ENCODE measurements at regions not wholly inside any gene's neighbourhood (a gene's known extent, or its start where the extent isn't known, plus 50 kb on each side); places are given as distances from the start of the nearest gene placed in this dataset.

DNA sequence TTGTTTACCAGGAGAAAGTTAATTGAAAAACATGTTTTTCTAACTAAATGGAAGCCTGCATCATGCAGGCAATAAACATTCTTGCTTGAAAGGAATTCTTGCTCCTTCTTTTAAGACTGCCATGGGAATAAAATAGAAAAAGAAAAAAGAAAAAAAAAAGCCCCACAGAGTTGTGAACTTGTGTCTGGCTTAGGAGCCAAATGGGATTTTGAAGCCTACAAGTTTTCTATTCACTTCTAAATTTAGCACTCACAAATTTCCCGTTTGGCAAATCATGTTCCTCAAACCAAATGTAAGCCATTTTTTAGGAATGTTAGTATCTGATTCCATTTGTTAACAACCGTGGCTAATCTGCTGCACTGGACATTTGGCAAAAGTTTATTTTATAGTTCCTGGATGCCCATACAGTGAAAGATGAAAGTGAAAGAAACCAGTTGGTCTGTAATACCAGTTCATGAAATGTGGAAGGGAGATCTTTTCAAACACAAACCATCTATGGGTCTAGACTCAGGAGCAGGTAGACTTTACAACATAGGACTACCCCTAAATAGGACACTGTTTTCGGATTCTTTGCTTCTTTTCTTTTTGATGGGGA, 133.8 kb upstream of the GMNC start:
- no peak for DNase-seq (ENCODE audit: low read depth)
- no peak overlapping the region for H3K4me3 ChIP-seq (ENCODE audit: low read depth, low read length)
- TF ChIP-seq POLR2A (IDR thresholded peaks at IDR 0.05; ENCODE audit: extremely low read depth, insufficient read length) (no peak), MYC (IDR thresholded peaks at IDR 0.05; ENCODE audit: low read depth, low read length) (no peak)
- TF ChIP-seq, protein P1, sequence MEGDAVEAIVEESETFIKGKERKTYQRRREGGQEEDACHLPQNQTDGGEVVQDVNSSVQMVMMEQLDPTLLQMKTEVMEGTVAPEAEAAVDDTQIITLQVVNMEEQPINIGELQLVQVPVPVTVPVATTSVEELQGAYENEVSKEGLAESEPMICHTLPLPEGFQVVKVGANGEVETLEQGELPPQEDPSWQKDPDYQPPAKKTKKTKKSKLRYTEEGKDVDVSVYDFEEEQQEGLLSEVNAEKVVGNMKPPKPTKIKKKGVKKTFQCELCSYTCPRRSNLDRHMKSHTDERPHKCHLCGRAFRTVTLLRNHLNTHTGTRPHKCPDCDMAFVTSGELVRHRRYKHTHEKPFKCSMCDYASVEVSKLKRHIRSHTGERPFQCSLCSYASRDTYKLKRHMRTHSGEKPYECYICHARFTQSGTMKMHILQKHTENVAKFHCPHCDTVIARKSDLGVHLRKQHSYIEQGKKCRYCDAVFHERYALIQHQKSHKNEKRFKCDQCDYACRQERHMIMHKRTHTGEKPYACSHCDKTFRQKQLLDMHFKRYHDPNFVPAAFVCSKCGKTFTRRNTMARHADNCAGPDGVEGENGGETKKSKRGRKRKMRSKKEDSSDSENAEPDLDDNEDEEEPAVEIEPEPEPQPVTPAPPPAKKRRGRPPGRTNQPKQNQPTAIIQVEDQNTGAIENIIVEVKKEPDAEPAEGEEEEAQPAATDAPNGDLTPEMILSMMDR (IDR thresholded peaks at IDR 0.05; ENCODE audit: low read depth, low read length): no peak
- TF ChIP-seq, protein P2, sequence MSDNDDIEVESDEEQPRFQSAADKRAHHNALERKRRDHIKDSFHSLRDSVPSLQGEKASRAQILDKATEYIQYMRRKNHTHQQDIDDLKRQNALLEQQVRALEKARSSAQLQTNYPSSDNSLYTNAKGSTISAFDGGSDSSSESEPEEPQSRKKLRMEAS (IDR thresholded peaks at IDR 0.05; ENCODE audit: low read depth, low read length): no peak

DNA sequence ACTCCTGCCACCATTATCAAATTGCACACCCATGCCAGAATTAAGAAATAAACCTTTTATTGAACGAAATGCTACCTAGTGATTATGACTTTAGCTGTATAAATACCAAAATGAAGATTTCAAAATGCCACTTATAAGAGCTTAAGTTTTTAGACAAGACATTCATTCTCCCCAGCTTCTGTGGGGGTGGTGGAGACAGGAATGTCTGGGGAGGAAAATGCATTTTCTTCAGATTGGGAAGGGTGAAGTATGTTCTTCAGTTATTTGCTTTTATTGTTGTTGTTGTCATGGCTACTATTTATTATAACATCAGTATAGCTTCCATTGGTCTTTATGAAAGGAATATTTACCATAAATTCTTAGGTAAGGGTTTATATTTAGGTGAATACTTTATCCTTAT, 132.7 kb upstream of the GMNC start:
- no peak for DNase-seq (ENCODE audit: low read depth)
- TF ChIP-seq, protein P1 (IDR thresholded peaks at IDR 0.05; ENCODE audit: low read depth, low read length): no peak
- TF ChIP-seq, protein P2 (IDR thresholded peaks at IDR 0.05; ENCODE audit: low read depth, low read length): no peak
- TF ChIP-seq MYC (IDR thresholded peaks at IDR 0.05; ENCODE audit: low read depth, low read length) (no peak), POLR2A (IDR thresholded peaks at IDR 0.05; ENCODE audit: extremely low read depth, insufficient read length) (no peak)
- no peak overlapping the region for H3K4me3 ChIP-seq (ENCODE audit: low read depth, low read length)

DNA sequence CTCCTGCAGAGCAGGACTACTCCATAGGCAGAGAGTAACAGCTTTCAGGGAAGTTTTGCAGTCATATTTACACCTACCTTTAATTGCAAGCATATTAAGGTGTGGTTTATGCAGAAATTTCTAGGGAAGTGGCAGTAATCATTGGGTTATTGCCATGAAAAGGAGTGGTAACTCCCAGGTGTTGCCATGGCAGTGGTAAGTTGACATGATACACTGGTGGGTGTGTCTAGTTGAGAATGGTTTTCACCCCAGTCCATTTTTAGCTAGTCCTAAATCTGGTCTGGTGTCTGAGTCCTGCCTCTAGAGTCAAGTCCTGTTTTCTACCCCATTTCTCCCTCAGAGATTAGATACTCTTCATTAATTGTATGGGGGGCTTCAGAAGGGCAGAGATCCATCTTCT, 128.4 kb upstream of the GMNC start:
- no peak for DNase-seq (ENCODE audit: low read depth)
- TF ChIP-seq, protein P1 (IDR thresholded peaks at IDR 0.05; ENCODE audit: low read depth, low read length): no peak
- TF ChIP-seq, protein P2 (IDR thresholded peaks at IDR 0.05; ENCODE audit: low read depth, low read length): no peak
- TF ChIP-seq POLR2A (IDR thresholded peaks at IDR 0.05; ENCODE audit: extremely low read depth, insufficient read length) (no peak), MYC (IDR thresholded peaks at IDR 0.05; ENCODE audit: low read depth, low read length) (no peak)
- H3K4me3 ChIP-seq (ENCODE audit: low read depth, low read length): no peak overlapping the region

DNA sequence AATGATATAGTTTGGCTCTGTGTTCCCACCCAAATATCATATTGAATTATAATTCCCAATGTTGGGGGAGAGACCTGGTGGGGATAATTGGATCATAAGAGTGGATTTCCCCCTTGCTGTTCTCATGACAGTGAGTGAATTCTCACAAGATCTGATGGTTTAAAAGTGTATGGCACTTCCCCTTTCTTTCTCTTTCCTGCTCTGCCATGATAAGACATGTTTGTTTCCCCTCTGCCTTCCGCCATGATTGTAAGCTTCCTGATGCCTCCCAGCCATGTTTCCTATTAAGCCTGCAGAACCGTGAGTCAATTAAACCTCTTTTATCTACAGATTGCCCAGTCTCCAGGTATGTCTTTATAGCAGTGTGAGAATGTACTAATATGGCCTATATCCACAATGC, 126.7 kb upstream of the GMNC start:
- TF ChIP-seq MYC (IDR thresholded peaks at IDR 0.05; ENCODE audit: low read depth, low read length) (no peak), POLR2A (IDR thresholded peaks at IDR 0.05; ENCODE audit: extremely low read depth, insufficient read length) (no peak)
- TF ChIP-seq, protein P1 (IDR thresholded peaks at IDR 0.05; ENCODE audit: low read depth, low read length): no peak
- TF ChIP-seq, protein P2 (IDR thresholded peaks at IDR 0.05; ENCODE audit: low read depth, low read length): no peak
- H3K4me3 ChIP-seq (ENCODE audit: low read depth, low read length): no peak overlapping the region
- DNase-seq (ENCODE audit: low read depth): no peak

DNA sequence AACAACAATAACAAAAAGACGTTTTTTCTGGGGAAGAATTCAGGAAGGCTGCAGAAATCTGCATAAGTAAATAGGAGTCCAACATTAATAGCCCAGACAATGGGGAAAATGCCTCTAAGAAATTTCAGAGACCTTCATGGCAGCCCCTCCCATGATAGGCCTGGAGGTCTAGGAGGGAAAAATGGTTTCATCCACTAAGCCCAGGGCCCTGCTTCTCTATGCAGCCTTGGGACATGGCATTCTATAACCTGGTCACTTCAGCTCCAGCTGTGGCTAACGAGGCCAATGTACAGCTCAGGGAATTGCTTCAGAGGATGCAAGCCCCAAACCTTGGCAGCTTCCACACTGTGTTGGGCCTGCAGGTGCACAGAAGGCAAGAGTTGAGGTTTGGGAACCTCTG, 125.6 kb upstream of the GMNC start:
- DNase-seq (ENCODE audit: low read depth): no peak
- TF ChIP-seq POLR2A (IDR thresholded peaks at IDR 0.05; ENCODE audit: extremely low read depth, insufficient read length) (no peak), MYC (IDR thresholded peaks at IDR 0.05; ENCODE audit: low read depth, low read length) (no peak)
- TF ChIP-seq, protein P1 (IDR thresholded peaks at IDR 0.05; ENCODE audit: low read depth, low read length): no peak
- TF ChIP-seq, protein P2 (IDR thresholded peaks at IDR 0.05; ENCODE audit: low read depth, low read length): no peak
- H3K4me3 ChIP-seq (ENCODE audit: low read depth, low read length): no peak overlapping the region
